WTC11 (cell line): ENCODE measurements at regions not wholly inside any gene's neighbourhood (a gene's known extent, or its start where the extent isn't known, plus 50 kb on each side); places are given as distances from the start of the nearest gene placed in this dataset.

Experiments
- ATAC-seq: fragments of 200-7000 bp; cut with Tn5 transposase; 2 replicates; pipeline ENCODE4 v1.10.0; 2021; ENCODE audit warnings: mild to moderate bottlenecking, moderate library complexity
- CTCF ChIA-PET: fragments of 300-600 bp; sonication (Branson Sonifier 250); formaldehyde crosslinking; loops from one replicate; lab custom pipeline; 2021; ENCODE audit warnings: antibody characterized with exemption; lab: Charles Lee
- POLR2A ChIA-PET: fragments of 350-600 bp; sonication (Branson Sonifier 250); formaldehyde crosslinking; loops from one replicate; lab custom pipeline; 2021; ENCODE audit warnings: antibody characterized with exemption; lab: Charles Lee
- DNase-seq: peaks from one replicate; pipeline ENCODE4 v3.0.0; 2021; ENCODE audit warnings: low spot score
- H3K27ac Mint-ChIP-seq: 2 replicates; pipeline ENCODE4 v1.8.0; 2021; ENCODE audit warnings: mixed read lengths
- H3K27me3 Mint-ChIP-seq: 2 replicates; pipeline ENCODE4 v1.8.0; 2021; ENCODE audit warnings: low read depth, mild to moderate bottlenecking, moderate library complexity, mixed read lengths
- H3K36me3 Mint-ChIP-seq: 2 replicates; pipeline ENCODE4 v1.8.0; 2021; ENCODE audit warnings: mixed read lengths
- H3K4me1 Mint-ChIP-seq: 2 replicates; pipeline ENCODE4 v1.8.0; 2022; ENCODE audit warnings: mixed read lengths
- H3K4me3 Mint-ChIP-seq: 2 replicates; pipeline ENCODE4 v1.8.0; 2021; ENCODE audit warnings: mild to moderate bottlenecking, moderate library complexity, mixed read lengths
- H3K9me3 Mint-ChIP-seq: 2 replicates; pipeline ENCODE4 v1.8.0; 2021; ENCODE audit warnings: mixed read lengths
- ATF6 ChIP-seq: sonication (generic); formaldehyde crosslinking; IDR thresholded peaks from 2 replicates; pipeline ENCODE4 v1.8.1; 2023; ENCODE audit warnings: mild to moderate bottlenecking, missing genetic modification reagents
- CBFB ChIP-seq: sonication (generic); formaldehyde crosslinking; IDR thresholded peaks from 2 replicates; pipeline ENCODE4 v1.8.1; 2022; ENCODE audit warnings: mild to moderate bottlenecking, low read depth, missing genetic modification reagents
- CREB1 ChIP-seq: sonication (generic); formaldehyde crosslinking; IDR thresholded peaks from 2 replicates; pipeline ENCODE4 v1.8.0; 2023; ENCODE audit warnings: mild to moderate bottlenecking, missing genetic modification reagents
- E2F1 ChIP-seq: sonication (generic); formaldehyde crosslinking; IDR thresholded peaks from 2 replicates; pipeline ENCODE4 v1.8.0; 2022; ENCODE audit warnings: mild to moderate bottlenecking, missing genetic modification reagents
- E2F4 ChIP-seq: sonication (generic); formaldehyde crosslinking; IDR thresholded peaks from 2 replicates; pipeline ENCODE4 v1.8.1; 2022; ENCODE audit warnings: low read depth, mild to moderate bottlenecking, moderate library complexity, missing genetic modification reagents, borderline replicate concordance
- ESRRA ChIP-seq: sonication (generic); formaldehyde crosslinking; IDR thresholded peaks from 2 replicates; pipeline ENCODE4 v1.8.1; 2022; ENCODE audit warnings: mild to moderate bottlenecking, missing genetic modification reagents, borderline replicate concordance
- ETV6 ChIP-seq: sonication (generic); formaldehyde crosslinking; IDR thresholded peaks from 2 replicates; pipeline ENCODE4 v1.8.1; 2022; ENCODE audit warnings: mild to moderate bottlenecking, missing genetic modification reagents
- FOXK1 ChIP-seq: sonication (generic); formaldehyde crosslinking; IDR thresholded peaks from 2 replicates; pipeline ENCODE4 v1.8.0; 2022; ENCODE audit warnings: mild to moderate bottlenecking, moderate library complexity, missing genetic modification reagents
- MXD4 ChIP-seq: fragments of 250-450 bp; sonication (Bioruptor Pico); IDR thresholded peaks from 2 replicates; pipeline ENCODE4 v1.8.0; 2021; ENCODE audit warnings: mild to moderate bottlenecking, moderate library complexity, borderline replicate concordance
- NFYB ChIP-seq: sonication (generic); formaldehyde crosslinking; conservative IDR thresholded peaks from 2 replicates; pipeline ENCODE4 v1.8.0; 2022; ENCODE audit warnings: low read depth, missing genetic modification reagents
- OVOL2 ChIP-seq: fragments of 250-450 bp; sonication (Bioruptor Pico); IDR thresholded peaks from 2 replicates; pipeline ENCODE4 v1.9.0; 2021; ENCODE audit warnings: mild to moderate bottlenecking, borderline replicate concordance
- TEAD4 ChIP-seq: sonication (generic); formaldehyde crosslinking; IDR thresholded peaks from 2 replicates; pipeline ENCODE4 v1.8.0; 2022; ENCODE audit warnings: mild to moderate bottlenecking, missing genetic modification reagents
- ZNF317 ChIP-seq: sonication (generic); formaldehyde crosslinking; IDR thresholded peaks from 2 replicates; pipeline ENCODE4 v1.8.1; 2023; ENCODE audit warnings: low read depth, mild to moderate bottlenecking, moderate library complexity, missing genetic modification reagents, borderline replicate concordance
- ZNF416 ChIP-seq: fragments of 250-450 bp; sonication (Bioruptor Pico); IDR thresholded peaks from 2 replicates; pipeline ENCODE4 v1.9.0; 2021; ENCODE audit warnings: mild to moderate bottlenecking, inconsistent platforms
- ZNF423 ChIP-seq: fragments of 250-450 bp; sonication (Bioruptor Pico); IDR thresholded peaks from 2 replicates; pipeline ENCODE4 v2.1.2; 2022; ENCODE audit warnings: mild to moderate bottlenecking, moderate library complexity
- TF ChIP-seq, protein P1 (sequence below): fragments of 250-450 bp; sonication (Bioruptor Pico); IDR thresholded peaks from 2 replicates; pipeline ENCODE4 v2.1.2; 2022; ENCODE audit warnings: mild to moderate bottlenecking, moderate library complexity
- TF ChIP-seq, protein P2 (sequence below): sonication (generic); formaldehyde crosslinking; IDR thresholded peaks from 2 replicates; pipeline ENCODE4 v1.8.1; 2023; ENCODE audit warnings: mild to moderate bottlenecking, missing genetic modification reagents, borderline replicate concordance

GRCh38 chr1:219074084-219074728 is 99.5 kb upstream of the LYPLAL1 start:
- ChIA-PET POLR2A (no interaction called here), CTCF (no interaction called here)
- no peak for DNase-seq
- Mint-ChIP-seq H3K27me3 (no peaks in the 10 kb centered on the region), H3K4me3 (no peak overlapping the region), H3K4me1 (peaks cover 9% of the 10 kb centered on the region), H3K9me3 (peaks cover 44% of the 10 kb centered on the region), H3K27ac (no peak overlapping the region), H3K36me3 (peaks cover 19% of the 10 kb centered on the region)
- no peak for TF ChIP-seq E2F1 (CRISPR knock-in tag)
- TF ChIP-seq ATF6 (CRISPR knock-in tag), result no peak
- TF ChIP-seq, protein P1, sequence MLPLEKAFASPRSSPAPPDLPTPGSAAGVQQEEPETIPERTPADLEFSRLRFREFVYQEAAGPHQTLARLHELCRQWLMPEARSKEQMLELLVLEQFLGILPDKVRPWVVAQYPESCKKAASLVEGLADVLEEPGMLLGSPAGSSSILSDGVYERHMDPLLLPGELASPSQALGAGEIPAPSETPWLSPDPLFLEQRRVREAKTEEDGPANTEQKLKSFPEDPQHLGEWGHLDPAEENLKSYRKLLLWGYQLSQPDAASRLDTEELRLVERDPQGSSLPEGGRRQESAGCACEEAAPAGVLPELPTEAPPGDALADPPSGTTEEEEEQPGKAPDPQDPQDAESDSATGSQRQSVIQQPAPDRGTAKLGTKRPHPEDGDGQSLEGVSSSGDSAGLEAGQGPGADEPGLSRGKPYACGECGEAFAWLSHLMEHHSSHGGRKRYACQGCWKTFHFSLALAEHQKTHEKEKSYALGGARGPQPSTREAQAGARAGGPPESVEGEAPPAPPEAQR, result no peak
- no peak for ATAC-seq

GRCh38 chr1:219075121-219075879 is 98.4 kb upstream of the LYPLAL1 start:
- DNase-seq (no peak), ATAC-seq (no peak)
- H3K36me3 Mint-ChIP-seq, result peaks cover 19% of the 10 kb centered on the region
- ChIA-PET CTCF (no interaction called here), POLR2A (no interaction called here)
- no peak overlapping the region for H3K4me3 Mint-ChIP-seq
- no peaks in the 10 kb centered on the region for H3K27me3 Mint-ChIP-seq
- H3K9me3 Mint-ChIP-seq, result peaks cover 43% of the 10 kb centered on the region
- TF ChIP-seq ATF6 (CRISPR knock-in tag) (no peak), ZNF317 (CRISPR knock-in tag) (no peak), NFYB (CRISPR knock-in tag) (no peak), OVOL2 (CRISPR knock-in tag) (no peak), TEAD4 (CRISPR knock-in tag) (no peak), FOXK1 (CRISPR knock-in tag) (no peak), ETV6 (CRISPR knock-in tag) (no peak), MXD4 (CRISPR knock-in tag) (no peak), CBFB (CRISPR knock-in tag) (no peak), CREB1 (CRISPR knock-in tag) (no peak), ESRRA (CRISPR knock-in tag) (no peak), ZNF416 (CRISPR knock-in tag) (no peak), E2F4 (CRISPR knock-in tag) (no peak), ZNF423 (CRISPR knock-in tag) (no peak)
- TF ChIP-seq, protein P2, sequence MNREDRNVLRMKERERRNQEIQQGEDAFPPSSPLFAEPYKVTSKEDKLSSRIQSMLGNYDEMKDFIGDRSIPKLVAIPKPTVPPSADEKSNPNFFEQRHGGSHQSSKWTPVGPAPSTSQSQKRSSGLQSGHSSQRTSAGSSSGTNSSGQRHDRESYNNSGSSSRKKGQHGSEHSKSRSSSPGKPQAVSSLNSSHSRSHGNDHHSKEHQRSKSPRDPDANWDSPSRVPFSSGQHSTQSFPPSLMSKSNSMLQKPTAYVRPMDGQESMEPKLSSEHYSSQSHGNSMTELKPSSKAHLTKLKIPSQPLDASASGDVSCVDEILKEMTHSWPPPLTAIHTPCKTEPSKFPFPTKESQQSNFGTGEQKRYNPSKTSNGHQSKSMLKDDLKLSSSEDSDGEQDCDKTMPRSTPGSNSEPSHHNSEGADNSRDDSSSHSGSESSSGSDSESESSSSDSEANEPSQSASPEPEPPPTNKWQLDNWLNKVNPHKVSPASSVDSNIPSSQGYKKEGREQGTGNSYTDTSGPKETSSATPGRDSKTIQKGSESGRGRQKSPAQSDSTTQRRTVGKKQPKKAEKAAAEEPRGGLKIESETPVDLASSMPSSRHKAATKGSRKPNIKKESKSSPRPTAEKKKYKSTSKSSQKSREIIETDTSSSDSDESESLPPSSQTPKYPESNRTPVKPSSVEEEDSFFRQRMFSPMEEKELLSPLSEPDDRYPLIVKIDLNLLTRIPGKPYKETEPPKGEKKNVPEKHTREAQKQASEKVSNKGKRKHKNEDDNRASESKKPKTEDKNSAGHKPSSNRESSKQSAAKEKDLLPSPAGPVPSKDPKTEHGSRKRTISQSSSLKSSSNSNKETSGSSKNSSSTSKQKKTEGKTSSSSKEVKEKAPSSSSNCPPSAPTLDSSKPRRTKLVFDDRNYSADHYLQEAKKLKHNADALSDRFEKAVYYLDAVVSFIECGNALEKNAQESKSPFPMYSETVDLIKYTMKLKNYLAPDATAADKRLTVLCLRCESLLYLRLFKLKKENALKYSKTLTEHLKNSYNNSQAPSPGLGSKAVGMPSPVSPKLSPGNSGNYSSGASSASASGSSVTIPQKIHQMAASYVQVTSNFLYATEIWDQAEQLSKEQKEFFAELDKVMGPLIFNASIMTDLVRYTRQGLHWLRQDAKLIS, result no peak
- H3K27ac Mint-ChIP-seq, result no peak overlapping the region
- peaks cover 14% of the 10 kb centered on the region for H3K4me1 Mint-ChIP-seq
